RWPE1 (cell line): ENCODE measurements at regions not wholly inside any gene's neighbourhood (a gene's known extent, or its start where the extent isn't known, plus 50 kb on each side); places are given as distances from the start of the nearest gene placed in this dataset.
A peak's percentile ranks its signal among the peaks of the same experiment; 100 is the strongest.

ENCODE experiments used
- CTCF ChIA-PET: fragments of 350-600 bp; sonication (Branson Sonifier 250); formaldehyde crosslinking; extraction: SDS; loops from one replicate; lab custom pipeline; 2021; lab: Yijun Ruan, JAX
- POLR2A ChIA-PET: fragments of 400-600 bp; formaldehyde crosslinking; extraction: SDS; loops from one replicate; lab custom pipeline; 2020; ENCODE audit warnings: antibody characterized with exemption; ENCODE audit not compliant: low non-redundant PET; lab: Yijun Ruan, JAX
- DNase-seq: peaks from one replicate; pipeline ENCODE4 v3.0.0; 2012; ENCODE audit warnings: low spot score
- H3K27ac ChIP-seq: fragments of 450-650 bp; 2 replicates; pipeline ENCODE4 v1.5.1; 2017
- CTCF ChIP-seq: fragments of 450-650 bp; conservative IDR thresholded peaks from 2 replicates; pipeline ENCODE4 v1.5.1; 2017; ENCODE audit warnings: low read depth, mild to moderate bottlenecking

GRCh38 chr12:105468464-105468863 is 138.0 kb downstream of the C12orf75 start:
- ChIA-PET CTCF (interaction anchor here (0.7 kb wide), 1 partner anchor 410 kb away, joined by 3 read pairs; no protein-coding TSS in a partner anchor), POLR2A (no interaction called here)
- DNase-seq: no peak
- no peak overlapping the region for H3K27ac ChIP-seq
- no peak for TF ChIP-seq CTCF

GRCh38 chr12:105469211-105469610 is 138.7 kb downstream of the C12orf75 start:
- ChIA-PET POLR2A (no interaction called here), CTCF (no interaction called here)
- no peak for DNase-seq
- no peak overlapping the region for H3K27ac ChIP-seq
- TF ChIP-seq CTCF: no peak

GRCh38 chr12:105469701-105470100 is 139.2 kb downstream of the C12orf75 start:
- H3K27ac ChIP-seq: no peak overlapping the region
- POLR2A ChIA-PET: no interaction called here
- CTCF ChIA-PET: no interaction called here
- no peak for DNase-seq
- TF ChIP-seq CTCF: no peak

GRCh38 chr12:105470102-105470501 is 139.6 kb downstream of the C12orf75 start:
- no peak for TF ChIP-seq CTCF
- no peak for DNase-seq
- POLR2A ChIA-PET: no interaction called here
- H3K27ac ChIP-seq: no peak overlapping the region
- CTCF ChIA-PET: no interaction called here

- no peak overlapping the region for H3K27ac ChIP-seq
- no peak for TF ChIP-seq CTCF
- DNase-seq: no peak
- ChIA-PET CTCF (no interaction called here), POLR2A (no interaction called here)
Observed at GRCh38 chr12:105470601-105471000, 140.1 kb downstream of the C12orf75 start.

- no peak for TF ChIP-seq CTCF
- ChIA-PET CTCF (no interaction called here), POLR2A (no interaction called here)
- DNase-seq: peak; percentile 26
- no peak overlapping the region for H3K27ac ChIP-seq
Observed at GRCh38 chr12:105474672-105475071, 144.2 kb downstream of the C12orf75 start.

GRCh38 chr12:105476616-105477015 is 146.1 kb downstream of the C12orf75 start:
- TF ChIP-seq CTCF: no peak
- H3K27ac ChIP-seq: no peak overlapping the region
- CTCF ChIA-PET: no interaction called here
- DNase-seq: no peak
- POLR2A ChIA-PET: no interaction called here
